ENCODE measurements at regions not wholly inside any gene's neighbourhood (a gene's known extent, or its start where the extent isn't known, plus 50 kb on each side); places are given as distances from the start of the nearest gene placed in this dataset.
"Not testable (repeated sequence)": the region's sequence is repeated elsewhere in the genome, so short reads cannot be mapped to it uniquely, and the experiment has no call there.

- no peak for DNase-seq (ENCODE audit: low read depth in 2 of 3, low spot score in 2 of 3)
These were observed 106.7 kb upstream of the KDM7A start for GRCh38 chr7:140283472-140283871.

GRCh38 chr7:140281960-140282359 lies 105.2 kb upstream of the KDM7A start:
- DNase-seq (ENCODE audit: low read depth in 2 of 3, low spot score in 2 of 3): no peak

DNA sequence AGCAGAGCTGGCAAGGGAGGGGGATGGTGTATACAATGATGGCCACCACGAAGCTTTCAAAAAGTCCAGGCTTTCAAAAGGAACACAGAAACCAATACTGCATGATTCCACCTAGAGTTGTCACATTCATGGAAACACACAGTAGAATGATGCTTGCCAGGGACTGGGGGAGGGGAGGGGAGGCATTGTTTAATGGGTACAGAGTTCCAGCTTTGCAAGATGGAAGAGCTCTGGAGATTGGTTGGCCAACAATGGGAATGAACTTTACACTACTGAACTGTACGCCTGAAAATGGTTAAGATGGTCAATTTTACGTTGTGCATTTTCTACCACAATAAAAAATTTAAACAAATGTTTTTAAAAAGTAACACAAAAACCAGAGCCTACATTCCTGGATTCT lies 104.5 kb upstream of the KDM7A start:
- no peak for DNase-seq (ENCODE audit: low read depth in 2 of 3, low spot score in 2 of 3)

DNA sequence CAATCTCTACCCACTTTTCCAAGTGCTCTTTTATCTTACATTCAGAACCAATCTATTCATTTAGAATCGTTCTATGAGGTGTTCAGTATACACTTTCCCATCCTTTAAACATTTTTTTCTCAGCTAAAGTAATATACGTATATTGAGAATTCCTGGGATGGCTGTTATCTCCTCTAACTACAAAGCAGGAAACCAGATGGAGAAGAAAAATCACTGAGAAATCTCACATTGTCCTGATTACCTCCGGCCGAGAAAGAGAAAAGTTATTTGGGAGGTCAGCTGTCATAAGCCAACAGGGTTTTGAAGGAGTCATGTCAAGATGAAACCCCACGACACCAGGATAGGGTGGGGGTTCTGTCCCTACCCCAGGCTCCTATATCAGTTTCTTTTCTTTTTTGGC lies 99.2 kb upstream of the KDM7A start:
- no peak for DNase-seq (ENCODE audit: low read depth in 2 of 3, low spot score in 2 of 3)

DNA sequence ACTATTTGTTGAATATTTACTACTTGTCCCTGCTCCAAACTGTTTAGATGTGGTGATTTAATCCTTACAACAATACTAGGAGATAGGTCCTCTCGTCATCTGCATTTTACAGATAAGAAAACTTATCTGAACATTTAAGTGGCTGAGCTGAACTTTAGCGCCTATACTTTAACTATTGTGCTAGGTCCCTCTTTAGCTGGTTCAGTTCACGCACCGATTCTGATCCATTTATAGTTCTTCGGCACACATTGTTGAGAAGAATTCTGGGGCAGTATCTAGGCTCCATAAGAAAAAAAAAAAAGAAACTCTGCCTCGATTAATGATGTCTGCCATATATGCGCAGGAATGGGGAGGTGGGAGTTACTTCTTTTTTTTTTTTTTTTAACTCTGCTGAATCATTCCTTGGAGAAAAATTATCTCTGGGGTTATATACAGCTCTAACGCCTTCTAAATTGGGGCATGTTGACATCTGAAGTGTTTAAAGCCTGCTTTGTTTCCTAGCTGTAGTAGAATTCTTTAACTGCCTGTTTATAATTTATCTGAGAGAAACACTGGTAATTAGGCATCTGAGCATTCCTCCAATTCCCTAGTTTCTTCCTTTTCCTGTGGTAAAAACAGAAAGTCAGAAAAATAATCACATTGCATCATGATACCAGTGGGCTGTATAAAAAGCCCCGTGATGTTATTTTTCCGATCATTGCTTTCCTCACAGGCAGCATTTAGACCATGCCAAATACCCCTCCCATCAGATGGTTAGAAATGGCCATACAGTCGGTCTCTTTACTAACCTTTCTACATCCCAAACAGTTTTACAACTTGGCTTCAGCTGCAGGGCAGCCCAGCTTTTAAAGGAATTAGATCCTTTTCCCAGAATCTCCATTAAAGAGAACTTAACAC lies 98.5 kb upstream of the KDM7A start:
- DNase-seq (ENCODE audit: low read depth in 2 of 3, low spot score in 2 of 3): no peak

DNA sequence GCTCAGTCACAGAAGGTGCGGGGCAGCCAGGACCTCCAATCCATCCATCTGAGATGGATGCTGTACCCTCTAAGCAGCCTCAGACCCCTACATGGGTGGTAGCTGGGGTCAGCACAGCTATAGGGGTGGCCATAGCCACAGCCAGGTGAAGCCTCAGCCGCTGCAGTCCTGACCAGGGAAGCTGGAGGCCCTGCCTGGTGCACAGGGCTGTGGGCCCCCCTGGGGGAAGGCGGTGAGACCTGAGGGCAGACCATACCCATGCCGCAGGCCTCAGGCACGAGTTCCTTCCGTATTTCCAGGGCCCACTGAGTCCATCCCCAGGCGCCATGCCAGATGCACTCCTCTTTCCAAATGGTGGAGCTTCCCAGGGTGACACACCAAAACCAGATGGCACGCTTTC lies 96.6 kb upstream of the KDM7A start:
- DNase-seq (ENCODE audit: low read depth in 2 of 3, low spot score in 2 of 3): no peak

DNA sequence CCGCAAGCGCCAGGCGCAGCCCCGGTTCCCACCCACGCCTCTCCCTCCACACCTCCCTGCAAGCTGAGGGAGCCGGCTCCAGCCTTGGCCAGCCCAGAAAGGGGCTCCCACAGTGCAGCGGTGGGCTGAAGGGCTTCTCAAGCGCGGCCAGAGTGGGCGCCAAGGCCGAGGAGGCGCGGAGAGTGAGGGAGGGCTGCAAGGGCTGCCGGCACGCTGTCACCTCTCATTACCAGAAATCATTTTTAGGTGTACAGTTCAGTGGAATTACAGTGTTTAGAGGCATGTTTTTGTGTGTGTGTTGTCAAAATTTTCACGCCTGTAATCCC lies 94.8 kb upstream of the KDM7A start:
- not testable (repeated sequence) for DNase-seq (ENCODE audit: low read depth in 2 of 3, low spot score in 2 of 3)

- no peak for DNase-seq (ENCODE audit: low read depth in 2 of 3, low spot score in 2 of 3)
These were observed 92.3 kb upstream of the KDM7A start for GRCh38 chr7:140269004-140269638.

- no peak for DNase-seq (ENCODE audit: low read depth in 2 of 3, low spot score in 2 of 3)
These were observed 90.8 kb upstream of the KDM7A start for GRCh38 chr7:140267381-140268226.

GRCh38 chr7:140263277-140263676 lies 86.5 kb upstream of the KDM7A start:
- no peak for DNase-seq (ENCODE audit: low read depth in 2 of 3, low spot score in 2 of 3)

- no peak for DNase-seq (ENCODE audit: low read depth in 2 of 3, low spot score in 2 of 3)
These were observed 85.6 kb upstream of the KDM7A start for GRCh38 chr7:140262242-140262903.

DNA sequence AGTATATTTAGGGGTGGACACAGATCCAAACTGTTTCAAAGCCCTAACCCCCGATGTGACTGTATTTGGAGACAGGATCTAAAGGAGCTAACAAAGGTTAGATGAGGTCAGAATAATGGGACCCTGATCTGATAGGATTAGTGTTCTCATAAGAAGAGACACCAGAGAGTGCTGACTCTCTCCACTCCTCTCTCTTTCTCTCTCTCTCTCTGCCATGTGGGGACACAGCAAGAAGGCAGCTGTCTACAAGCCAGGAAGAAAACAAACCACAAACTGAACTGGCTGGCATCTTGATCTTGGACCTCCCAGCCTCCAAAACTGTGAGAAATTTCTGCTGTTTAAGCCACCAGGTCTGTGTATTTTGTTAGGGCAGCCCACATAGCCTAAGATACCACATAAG lies 84.7 kb upstream of the KDM7A start:
- peak in 1 of 3 donors; percentile 67 for DNase-seq (ENCODE audit: low read depth in 2 of 3, low spot score in 2 of 3)

- DNase-seq (ENCODE audit: low read depth in 2 of 3, low spot score in 2 of 3): no peak
These were observed 84.3 kb upstream of the KDM7A start for GRCh38 chr7:140261105-140261486.

DNA sequence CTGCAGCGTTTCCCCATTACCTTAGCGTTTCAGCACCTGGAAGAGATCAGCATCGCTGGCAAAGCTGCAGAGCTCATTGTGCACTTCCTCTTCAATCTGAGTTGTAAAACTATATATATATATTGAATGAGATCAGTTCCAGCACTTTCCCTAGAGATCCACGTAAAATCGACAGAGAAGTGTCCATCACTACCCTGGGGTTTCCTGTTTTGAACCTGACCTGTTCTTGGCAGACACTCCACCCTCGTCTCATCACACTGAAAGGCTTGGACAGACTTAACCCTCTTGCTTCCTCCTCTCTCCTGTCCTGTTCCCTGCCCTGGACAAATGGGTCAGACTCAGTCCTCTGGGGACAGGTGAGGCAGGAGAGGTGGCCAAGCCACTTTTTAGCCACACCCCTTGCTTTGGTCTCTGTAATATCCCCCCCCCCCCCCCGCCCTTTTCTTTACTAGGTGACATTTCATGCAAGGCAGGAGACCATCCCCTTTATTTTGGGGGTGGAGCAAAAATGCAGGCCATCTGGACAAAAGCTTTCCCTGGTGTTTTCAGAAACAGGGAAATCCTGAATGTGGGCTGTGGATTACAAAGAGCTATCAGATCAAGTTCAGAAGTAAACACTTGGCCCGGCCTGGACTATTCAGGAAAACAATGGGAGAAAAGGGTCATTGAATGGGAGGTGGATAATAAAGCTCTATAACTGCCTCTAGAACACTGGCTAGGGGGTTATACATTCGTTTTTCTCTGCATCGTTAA lies 83.7 kb upstream of the KDM7A start:
- DNase-seq (ENCODE audit: low read depth in 2 of 3, low spot score in 2 of 3): no peak

- DNase-seq (ENCODE audit: low read depth in 2 of 3, low spot score in 2 of 3): not testable (repeated sequence)
These were observed 80.5 kb upstream of the KDM7A start for GRCh38 chr7:140257278-140257677.

GRCh38 chr7:140254976-140255375 lies 78.2 kb upstream of the KDM7A start:
- DNase-seq (ENCODE audit: low read depth in 2 of 3, low spot score in 2 of 3): not testable (repeated sequence)

DNA sequence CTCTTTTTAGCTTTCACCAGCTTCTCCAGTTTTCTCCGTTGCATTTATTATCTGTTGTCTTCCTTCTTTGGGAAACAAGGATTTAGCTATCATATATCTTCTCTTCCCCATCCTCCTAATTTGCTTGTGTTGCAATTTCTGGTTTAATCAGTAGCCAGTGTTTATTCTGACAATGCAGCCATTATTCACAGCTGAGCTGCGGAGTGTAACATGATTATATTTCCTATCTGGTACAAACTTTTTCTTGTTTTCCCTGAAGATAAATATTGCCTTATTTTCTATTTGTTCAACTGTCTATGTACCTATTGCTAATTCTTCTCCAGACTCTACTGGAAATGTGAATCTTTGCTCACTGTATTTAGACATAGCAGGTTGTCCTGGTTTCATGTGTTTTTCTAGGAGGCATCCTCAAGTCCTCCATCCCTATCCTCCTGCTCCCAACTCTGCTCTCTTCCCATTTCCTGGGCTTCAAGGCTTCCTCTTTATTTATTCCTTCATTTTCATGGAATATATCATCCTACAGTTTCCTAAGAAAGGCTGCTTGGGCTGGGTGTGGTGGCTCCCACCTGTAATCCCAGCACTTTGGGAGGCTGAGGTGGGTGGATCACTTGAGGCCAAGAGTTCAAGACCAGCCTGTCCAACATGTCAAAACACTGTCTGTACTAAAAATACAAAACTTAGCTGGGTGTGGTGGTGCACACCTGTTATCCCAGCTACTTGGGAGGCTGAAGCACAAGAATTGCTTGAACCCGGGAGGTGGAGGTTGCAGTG lies 72.4 kb upstream of the KDM7A start:
- no peak for DNase-seq (ENCODE audit: low read depth in 2 of 3, low spot score in 2 of 3)

DNA sequence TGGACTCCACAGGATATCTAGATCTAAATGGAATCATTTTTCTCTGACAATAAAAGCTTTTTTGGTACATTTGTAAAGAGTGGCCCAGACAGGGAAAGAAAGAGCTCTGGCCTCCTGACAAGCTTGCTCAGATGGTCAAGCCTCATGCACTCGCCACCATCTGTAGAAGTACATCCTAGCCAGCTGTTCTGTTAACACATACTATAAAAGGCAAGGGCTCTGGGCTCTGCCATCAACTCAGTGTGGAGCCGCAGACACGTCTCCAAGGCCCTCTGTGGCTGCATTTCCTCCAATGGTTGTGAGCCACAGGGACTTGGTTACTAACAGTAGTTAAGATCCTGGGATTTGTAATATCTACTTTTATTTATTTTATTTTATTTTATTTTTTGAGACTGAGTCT lies 70.8 kb upstream of the KDM7A start:
- no peak for DNase-seq (ENCODE audit: low read depth in 2 of 3, low spot score in 2 of 3)

DNA sequence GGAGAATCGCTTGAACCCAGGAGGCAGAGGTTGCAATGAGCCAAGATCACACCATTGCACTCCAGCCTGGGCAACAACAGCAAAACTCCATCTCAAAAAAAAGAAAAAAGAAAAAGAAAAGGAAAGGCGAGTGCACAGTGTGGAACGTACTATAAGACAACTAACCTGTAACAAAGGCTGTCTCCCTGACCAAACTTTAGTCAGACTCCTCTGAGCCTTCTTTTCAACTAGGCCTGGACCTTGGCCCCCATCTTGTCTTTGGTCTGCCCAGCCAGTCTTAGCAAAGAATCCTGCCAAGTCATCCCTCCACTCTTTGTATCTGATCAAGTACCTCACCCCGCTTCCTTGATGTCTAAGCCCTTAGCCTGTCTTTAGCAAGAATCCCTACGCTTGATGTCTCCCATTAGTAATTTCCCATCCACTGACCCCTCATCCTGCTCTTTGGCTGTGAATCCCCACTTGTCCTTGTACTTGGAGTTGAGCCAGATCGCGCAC lies 68.9 kb upstream of the KDM7A start:
- DNase-seq (ENCODE audit: low read depth in 2 of 3, low spot score in 2 of 3): no peak
